HUES64 (cell line): ENCODE measurements at regions not wholly inside any gene's neighbourhood (a gene's known extent, or its start where the extent isn't known, plus 50 kb on each side); places are given as distances from the start of the nearest gene placed in this dataset.

Experiments
- H3K27ac ChIP-seq: 2 replicates; pipeline ENCODE4 v1.7.0; 2013; ENCODE audit warnings: low read depth, low read length, inconsistent platforms
- H3K27me3 ChIP-seq: 2 replicates; pipeline ENCODE4 v1.6.1; 2013; ENCODE audit warnings: mild to moderate bottlenecking, low read length; ENCODE audit not compliant: insufficient read depth
- H3K36me3 ChIP-seq: 2 replicates; pipeline ENCODE4 v1.6.1; 2013; ENCODE audit warnings: mild to moderate bottlenecking, low read length; ENCODE audit not compliant: insufficient read depth
- H3K4me1 ChIP-seq: 2 replicates; pipeline ENCODE4 v1.6.1; 2013; ENCODE audit warnings: mild to moderate bottlenecking, low read length, moderate library complexity; ENCODE audit not compliant: insufficient read depth
- H3K4me3 ChIP-seq: 2 replicates; pipeline ENCODE4 v1.5.1; 2013; ENCODE audit warnings: mild to moderate bottlenecking, low read length, moderate library complexity
- H3K9ac ChIP-seq: 2 replicates; pipeline ENCODE4 v1.6.1; 2013; ENCODE audit warnings: mild to moderate bottlenecking, low read depth, low read length
- H3K9me3 ChIP-seq: 2 replicates; pipeline ENCODE4 v1.6.1; 2013; ENCODE audit warnings: low read depth, low read length; ENCODE audit not compliant: insufficient read depth
- WGBS: fragments of 150-250, 120-280 bp; methylation state at CpG from one replicate; pipeline ENCODE4 v1.1.7; 2013; ENCODE audit warnings: missing lambda C conversion rate; 5-methylcytosine and 5-hydroxymethylcytosine counted together

GRCh38 chr17:36717088-36717487, 115.7 kb downstream of the MRM1 start:
- Histone ChIP-seq H3K4me1 (peaks cover 5% of the 10 kb centered on the region; the same call in 1 of the 2 replicates), H3K9ac (no peak overlapping the region), H3K4me3 (no peak overlapping the region), H3K9me3 (no peaks in the 10 kb centered on the region), H3K27ac (no peak overlapping the region), H3K36me3 (no peaks in the 10 kb centered on the region), H3K27me3 (no peaks in the 10 kb centered on the region)
- WGBS, result 93% methylated on average over 2 of the region's 3 CpGs

GRCh38 chr17:36720131-36720530, 118.7 kb downstream of the MRM1 start:
- Histone ChIP-seq H3K9ac (no peak overlapping the region), H3K36me3 (no peaks in the 10 kb centered on the region), H3K9me3 (no peaks in the 10 kb centered on the region), H3K27me3 (no peaks in the 10 kb centered on the region), H3K4me3 (no peak overlapping the region), H3K4me1 (peaks cover 17% of the 10 kb centered on the region), H3K27ac (no peak overlapping the region)
- 93% methylated on average over 4 of the region's 4 CpGs for WGBS

GRCh38 chr17:36721560-36722120, 120.3 kb downstream of the MRM1 start:
- Histone ChIP-seq H3K36me3 (no peaks in the 10 kb centered on the region), H3K9ac (peak overlapping the region; percentile 58), H3K4me3 (peak overlapping the region; percentile 50), H3K27ac (no peak overlapping the region; the same call in 1 of the 2 replicates), H3K4me1 (peaks cover 17% of the 10 kb centered on the region), H3K9me3 (no peaks in the 10 kb centered on the region), H3K27me3 (peaks cover 4% of the 10 kb centered on the region; the same call in 1 of the 2 replicates)
- 90% methylated on average over 7 of the region's 8 CpGs for WGBS

GRCh38 chr17:36722121-36722902, 120.9 kb downstream of the MRM1 start:
- H3K27ac ChIP-seq, result no peak overlapping the region; the same call in 1 of the 2 replicates
- 7% methylated on average over 47 of the region's 49 CpGs for WGBS
- H3K36me3 ChIP-seq, result no peaks in the 10 kb centered on the region
- H3K4me3 ChIP-seq, result peak overlapping the region; percentile 50
- H3K4me1 ChIP-seq, result peaks cover 17% of the 10 kb centered on the region
- H3K27me3 ChIP-seq, result peaks cover 11% of the 10 kb centered on the region
- peak overlapping the region; percentile 58 for H3K9ac ChIP-seq
- no peaks in the 10 kb centered on the region for H3K9me3 ChIP-seq

GRCh38 chr17:36722903-36723263, 121.5 kb downstream of the MRM1 start:
- WGBS, result 94% methylated on average over 4 of the region's 6 CpGs
- Histone ChIP-seq H3K9me3 (no peaks in the 10 kb centered on the region), H3K36me3 (no peaks in the 10 kb centered on the region), H3K9ac (no peak overlapping the region), H3K27ac (no peak overlapping the region), H3K4me3 (peak overlapping the region; percentile 50; the same call in 1 of the 2 replicates), H3K4me1 (peaks cover 19% of the 10 kb centered on the region), H3K27me3 (peaks cover 14% of the 10 kb centered on the region)

- peaks cover 17% of the 10 kb centered on the region for H3K27me3 ChIP-seq
- no peak overlapping the region for H3K27ac ChIP-seq
- H3K9ac ChIP-seq, result no peak overlapping the region
- H3K36me3 ChIP-seq, result no peaks in the 10 kb centered on the region
- 85% methylated on average over 6 of the region's 6 CpGs for WGBS
- peaks cover 25% of the 10 kb centered on the region for H3K4me1 ChIP-seq
- no peaks in the 10 kb centered on the region for H3K9me3 ChIP-seq
- no peak overlapping the region for H3K4me3 ChIP-seq
These were observed 122.2 kb downstream of the MRM1 start for GRCh38 chr17:36723459-36724025.

GRCh38 chr17:36726199-36726598, 124.8 kb downstream of the MRM1 start:
- H3K9ac ChIP-seq, result no peak overlapping the region
- peaks cover 31% of the 10 kb centered on the region for H3K27me3 ChIP-seq
- 93% methylated on average over 4 of the region's 4 CpGs for WGBS
- H3K27ac ChIP-seq, result no peak overlapping the region
- no peaks in the 10 kb centered on the region for H3K36me3 ChIP-seq
- H3K4me1 ChIP-seq, result peaks cover 32% of the 10 kb centered on the region
- no peak overlapping the region for H3K4me3 ChIP-seq
- H3K9me3 ChIP-seq, result no peaks in the 10 kb centered on the region

GRCh38 chr17:36727052-36727451, 125.7 kb downstream of the MRM1 start:
- no peak overlapping the region for H3K4me3 ChIP-seq
- H3K27me3 ChIP-seq, result peaks cover 37% of the 10 kb centered on the region
- 97% methylated on average over 8 of the region's 8 CpGs for WGBS
- H3K27ac ChIP-seq, result no peak overlapping the region
- H3K9me3 ChIP-seq, result no peaks in the 10 kb centered on the region
- peaks cover 33% of the 10 kb centered on the region for H3K4me1 ChIP-seq
- no peaks in the 10 kb centered on the region for H3K36me3 ChIP-seq
- no peak overlapping the region for H3K9ac ChIP-seq

- no peaks in the 10 kb centered on the region for H3K9me3 ChIP-seq
- 39% methylated on average over 3 of the region's 4 CpGs for WGBS
- H3K27ac ChIP-seq, result no peak overlapping the region
- H3K27me3 ChIP-seq, result peaks cover 39% of the 10 kb centered on the region
- no peak overlapping the region for H3K9ac ChIP-seq
- H3K4me3 ChIP-seq, result no peak overlapping the region
- H3K36me3 ChIP-seq, result no peaks in the 10 kb centered on the region
- H3K4me1 ChIP-seq, result peaks cover 38% of the 10 kb centered on the region
These were observed 126.2 kb downstream of the MRM1 start for GRCh38 chr17:36727577-36727976.

- Histone ChIP-seq H3K9ac (no peak overlapping the region), H3K36me3 (no peaks in the 10 kb centered on the region), H3K27ac (no peak overlapping the region), H3K9me3 (no peaks in the 10 kb centered on the region), H3K4me1 (peaks cover 42% of the 10 kb centered on the region), H3K27me3 (peaks cover 40% of the 10 kb centered on the region), H3K4me3 (no peak overlapping the region)
- WGBS, result 43% methylated on average over 30 of the region's 30 CpGs
These were observed 126.9 kb downstream of the MRM1 start for GRCh38 chr17:36728030-36728991.
